K562 (cell line): ENCODE measurements at regions not wholly inside any gene's neighbourhood (a gene's known extent, or its start where the extent isn't known, plus 50 kb on each side); places are given as distances from the start of the nearest gene placed in this dataset.

ENCODE experiments used
- ATAC-seq: fragments of 200-7000 bp; cut with Tn5 transposase; 3 replicates; pipeline ENCODE4 v1.9.1; 2020; ENCODE audit warnings: moderate library complexity
- BruUV-seq: library from RNA; stranded (reverse); fragments of 400-500 nt; replicated peaks from 2 replicates; lab custom pipeline; 2021; lab: Mats Ljungman, UMichigan
- CTCF ChIA-PET: fragments of 300-600 bp; formaldehyde crosslinking; extraction: SDS; loops from one replicate; lab custom pipeline; 2021; ENCODE audit warnings: low intra/inter-chr PET ratio; lab: Yijun Ruan, JAX
- POLR2A ChIA-PET: fragments of 300-600, 350-650 bp; sonication (Branson Sonifier 250); formaldehyde crosslinking; extraction: SDS; loops from one replicate; lab custom pipeline; 2021; ENCODE audit warnings: antibody characterized with exemption, inconsistent platforms; lab: Yijun Ruan, JAX
- DNase-seq, 4 experiments: peaks; one replicate each; pipeline versions ENCODE4 v3.0.0 to v3.0.0-alpha.2; 2011 to 2018; ENCODE audit warnings: low spot score in 3 of 4, mixed read lengths in 3 of 4; ENCODE audit errors: extremely low read depth in 1 of 4
- FAIRE-seq: peaks from 2 replicates; lab custom pipeline; 2011; peaks lifted over from hg19 to GRCh38; lab: Jason Lieb, UNC
- H2AFZ ChIP-seq: 2 replicates; pipeline ENCODE4 v1.6.0; 2011; ENCODE audit warnings: low read depth, low read length, control low read depth, inconsistent platforms
- H3K27ac ChIP-seq: fragments of 200-600 bp; 3 replicates; pipeline ENCODE4 v1.8.0; 2011; ENCODE audit warnings: low read depth, mild to moderate bottlenecking, control low read depth, inconsistent platforms, low read length, moderate library complexity, mixed read lengths; ENCODE audit errors: extremely low read depth
- H3K27me3 ChIP-seq, 2 experiments: fragments of 300-600 bp in 1 of 2; 2 replicates in 1 of 2; 3 replicates in 1 of 2; pipeline versions ENCODE4 v1.6.0 to v1.8.0; 2011; ENCODE audit warnings: inconsistent platforms in 2 of 2, low read length in 2 of 2, mild to moderate bottlenecking in 1 of 2, mixed read lengths in 1 of 2, moderate library complexity in 1 of 2; ENCODE audit not compliant: control insufficient read depth in 2 of 2, insufficient read depth in 2 of 2
- H3K36me3 ChIP-seq: fragments of 300-600 bp; 3 replicates; pipeline ENCODE4 v1.8.0; 2011; ENCODE audit warnings: mild to moderate bottlenecking, low read length, inconsistent platforms; ENCODE audit not compliant: control insufficient read depth, insufficient read depth
- H3K4me1 ChIP-seq, 2 experiments: fragments of 200-600 bp in 1 of 2; replicated peaks in 1 of 2; 2 replicates in 1 of 2; 3 replicates in 1 of 2; pipeline versions ENCODE4 v1.5.1 to v1.8.0; 2011; ENCODE audit warnings: inconsistent platforms in 2 of 2, low read length in 2 of 2, mild to moderate bottlenecking in 1 of 2, mixed read lengths in 1 of 2, moderate library complexity in 1 of 2; ENCODE audit not compliant: control insufficient read depth in 2 of 2, insufficient read depth in 2 of 2
- H3K4me2 ChIP-seq: 2 replicates; pipeline ENCODE4 v1.6.1; 2011; ENCODE audit warnings: low read length, control low read depth, inconsistent platforms, mixed read lengths; ENCODE audit not compliant: insufficient read depth
- H3K4me3 ChIP-seq: fragments of 200-600 bp; sonication (generic), shearing (Covaris generic); 2 replicates; pipeline ENCODE4 v1.5.1; 2016; ENCODE audit warnings: control low read depth, inconsistent platforms
- H3K79me2 ChIP-seq: fragments of 200-600 bp; 3 replicates; pipeline ENCODE4 v1.8.0; 2011; ENCODE audit warnings: low read length, inconsistent platforms; ENCODE audit not compliant: control insufficient read depth, insufficient read depth
- H3K9ac ChIP-seq, 2 experiments: 2 replicates each; pipeline versions ENCODE4 v1.6.0 to v1.6.1; 2011; ENCODE audit warnings: low read depth in 2 of 2, low read length in 2 of 2, control low read depth in 1 of 2, inconsistent platforms in 1 of 2, mild to moderate bottlenecking in 1 of 2, mixed read lengths in 1 of 2; ENCODE audit not compliant: insufficient read depth in 1 of 2
- H3K9me1 ChIP-seq: one replicate; pipeline ENCODE4 v1.6.0; 2011; ENCODE audit warnings: inconsistent platforms, mild to moderate bottlenecking, low read length, moderate library complexity; ENCODE audit not compliant: control insufficient read depth, insufficient read depth
- H3K9me3 ChIP-seq: replicated peaks from 2 replicates; pipeline ENCODE4 v1.5.1; 2011; ENCODE audit warnings: low read depth, low read length, inconsistent platforms; ENCODE audit not compliant: control insufficient read depth, insufficient read depth
- H4K20me1 ChIP-seq: replicated peaks from 2 replicates; pipeline ENCODE4 v1.6.1; 2011; ENCODE audit warnings: low read length, inconsistent platforms, mixed read lengths; ENCODE audit not compliant: control insufficient read depth, insufficient read depth
- ETV5 ChIP-seq: sonication (generic); formaldehyde crosslinking; IDR thresholded peaks from 2 replicates; pipeline ENCODE4 v1.4.0; 2020; ENCODE audit warnings: low read depth, mild to moderate bottlenecking, missing genetic modification reagents
- IRF2 ChIP-seq: sonication (generic); formaldehyde crosslinking; IDR thresholded peaks from 2 replicates; pipeline ENCODE4 v1.8.1; 2022; ENCODE audit warnings: mild to moderate bottlenecking, missing genetic modification reagents
- KDM4B ChIP-seq, 2 experiments: fragments of 450-650 bp in 1 of 2; sonication (generic) in 1 of 2; IDR thresholded peaks; 2 replicates each; pipeline ENCODE4 v1.6.1; 2016 to 2017; ENCODE audit warnings: borderline replicate concordance in 2 of 2, antibody characterized with exemption in 1 of 2, low read depth in 1 of 2, mild to moderate bottlenecking in 1 of 2
- MAFF ChIP-seq: IDR thresholded peaks from 2 replicates; pipeline ENCODE4 v1.6.1; 2012; ENCODE audit warnings: low read length, improper control_type of control experiment
- NFYB ChIP-seq: IDR thresholded peaks from 2 replicates; pipeline ENCODE4 v1.6.1; 2011; ENCODE audit warnings: mild to moderate bottlenecking, moderate library complexity; ENCODE audit not compliant: insufficient read length; ENCODE audit errors: extremely low read depth
- NUFIP1 ChIP-seq: fragments of 450-650 bp; IDR thresholded peaks from 2 replicates; pipeline ENCODE4 v1.6.1; 2018; ENCODE audit not compliant: partially characterized antibody
- ZBTB8A ChIP-seq: fragments of 450-650 bp; IDR thresholded peaks from 2 replicates; pipeline ENCODE4 v1.6.1; 2018; ENCODE audit warnings: mild to moderate bottlenecking, moderate library complexity; ENCODE audit not compliant: partially characterized antibody
- WGBS: fragments of 100-300 bp; shearing (Covaris generic); methylation state at CpG from one replicate; pipeline ENCODE4 v1.1.6; 2016; ENCODE audit warnings: low coverage, mixed read lengths; ENCODE audit not compliant: insufficient coverage; ENCODE audit errors: missing lambda C conversion rate; 5-methylcytosine and 5-hydroxymethylcytosine counted together
- in situ Hi-C: fragments of 300-500 bp; cut with MboI; formaldehyde crosslinking; loops from 4 replicates; pipeline ENCODE4 v1.15.0; 2018; ENCODE audit warnings: inconsistent platforms, mixed read lengths
- intact Hi-C: fragments of 100-400 bp; cut with micrococcal nuclease; formaldehyde crosslinking; loops from 2 replicates; pipeline ENCODE4 v1.14.2; 2022
- TF ChIP-seq, protein P1 (sequence below): fragments of 450-650 bp; formaldehyde crosslinking; conservative IDR thresholded peaks from 2 replicates; pipeline ENCODE4 v1.4.0; 2022; ENCODE audit warnings: mild to moderate bottlenecking, missing genetic modification characterization
- TF ChIP-seq, protein P2 (sequence below), 2 experiments: IDR thresholded peaks; 2 replicates each; pipeline ENCODE4 v1.6.1; 2011; ENCODE audit warnings: borderline replicate concordance in 1 of 2, control low read depth in 1 of 2, low read depth in 1 of 2, low read length in 1 of 2, mild to moderate bottlenecking in 1 of 2, mixed read lengths in 1 of 2, moderate library complexity in 1 of 2; ENCODE audit not compliant: insufficient read depth in 1 of 2, insufficient read length in 1 of 2, poor library complexity in 1 of 2, severe bottlenecking in 1 of 2; ENCODE audit errors: extremely low read depth in 1 of 2
- TF ChIP-seq, protein P3 (sequence below): sonication (generic); formaldehyde crosslinking; IDR thresholded peaks from 2 replicates; pipeline ENCODE4 v1.8.1; 2023; ENCODE audit warnings: missing genetic modification reagents, mild to moderate bottlenecking, borderline replicate concordance

- Histone ChIP-seq H3K4me2 (no peak overlapping the region), H3K9me3 (peaks cover 2% of the 10 kb centered on the region; the same call in 1 of the 2 replicates), H3K27ac (no peak overlapping the region), H3K27me3 (no peaks in the 10 kb centered on the region), H2AFZ (no peak overlapping the region), H3K36me3 (no peaks in the 10 kb centered on the region), H3K79me2 (no peaks in the 10 kb centered on the region), H3K4me1 (no peaks in the 10 kb centered on the region), H4K20me1 (no peaks in the 10 kb centered on the region), H3K9me1 (no peaks in the 10 kb centered on the region), H3K4me3 (no peak overlapping the region), H3K9ac (no peak overlapping the region)
- no peak for ATAC-seq
- POLR2A ChIA-PET: no interaction called here
- WGBS: 0% methylated on average over 4 of the region's 4 CpGs
- intact Hi-C loops: no loop called here
- in situ Hi-C loops: no loop called here
- no peak for DNase-seq
- no TSS peak for BruUV-seq
- CTCF ChIA-PET: no interaction called here
- FAIRE-seq: no peak
- TF ChIP-seq, protein P1, sequence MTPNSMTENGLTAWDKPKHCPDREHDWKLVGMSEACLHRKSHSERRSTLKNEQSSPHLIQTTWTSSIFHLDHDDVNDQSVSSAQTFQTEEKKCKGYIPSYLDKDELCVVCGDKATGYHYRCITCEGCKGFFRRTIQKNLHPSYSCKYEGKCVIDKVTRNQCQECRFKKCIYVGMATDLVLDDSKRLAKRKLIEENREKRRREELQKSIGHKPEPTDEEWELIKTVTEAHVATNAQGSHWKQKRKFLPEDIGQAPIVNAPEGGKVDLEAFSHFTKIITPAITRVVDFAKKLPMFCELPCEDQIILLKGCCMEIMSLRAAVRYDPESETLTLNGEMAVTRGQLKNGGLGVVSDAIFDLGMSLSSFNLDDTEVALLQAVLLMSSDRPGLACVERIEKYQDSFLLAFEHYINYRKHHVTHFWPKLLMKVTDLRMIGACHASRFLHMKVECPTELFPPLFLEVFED (CRISPR knock-in tag): no peak
- no peak for TF ChIP-seq KDM4B (IDR thresholded peaks at IDR 0.05; ENCODE audit: borderline replicate concordance in 2 of 2, low read depth in 1 of 2)
- TF ChIP-seq IRF2 (CRISPR knock-in tag): no peak
- TF ChIP-seq MAFF: no peak
- no peak for TF ChIP-seq ETV5 (CRISPR knock-in tag)
- no peak for TF ChIP-seq NUFIP1
- no peak for TF ChIP-seq ZBTB8A
- TF ChIP-seq, protein P2, sequence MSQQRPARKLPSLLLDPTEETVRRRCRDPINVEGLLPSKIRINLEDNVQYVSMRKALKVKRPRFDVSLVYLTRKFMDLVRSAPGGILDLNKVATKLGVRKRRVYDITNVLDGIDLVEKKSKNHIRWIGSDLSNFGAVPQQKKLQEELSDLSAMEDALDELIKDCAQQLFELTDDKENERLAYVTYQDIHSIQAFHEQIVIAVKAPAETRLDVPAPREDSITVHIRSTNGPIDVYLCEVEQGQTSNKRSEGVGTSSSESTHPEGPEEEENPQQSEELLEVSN (IDR thresholded peaks at IDR 0.05; ENCODE audit: borderline replicate concordance in 1 of 2, extremely low read depth in 1 of 2, insufficient read depth in 1 of 2, insufficient read length in 1 of 2, low read depth in 1 of 2, low read length in 1 of 2, poor library complexity in 1 of 2, severe bottlenecking in 1 of 2): no peak
- TF ChIP-seq NFYB: no peak
- TF ChIP-seq, protein P3, sequence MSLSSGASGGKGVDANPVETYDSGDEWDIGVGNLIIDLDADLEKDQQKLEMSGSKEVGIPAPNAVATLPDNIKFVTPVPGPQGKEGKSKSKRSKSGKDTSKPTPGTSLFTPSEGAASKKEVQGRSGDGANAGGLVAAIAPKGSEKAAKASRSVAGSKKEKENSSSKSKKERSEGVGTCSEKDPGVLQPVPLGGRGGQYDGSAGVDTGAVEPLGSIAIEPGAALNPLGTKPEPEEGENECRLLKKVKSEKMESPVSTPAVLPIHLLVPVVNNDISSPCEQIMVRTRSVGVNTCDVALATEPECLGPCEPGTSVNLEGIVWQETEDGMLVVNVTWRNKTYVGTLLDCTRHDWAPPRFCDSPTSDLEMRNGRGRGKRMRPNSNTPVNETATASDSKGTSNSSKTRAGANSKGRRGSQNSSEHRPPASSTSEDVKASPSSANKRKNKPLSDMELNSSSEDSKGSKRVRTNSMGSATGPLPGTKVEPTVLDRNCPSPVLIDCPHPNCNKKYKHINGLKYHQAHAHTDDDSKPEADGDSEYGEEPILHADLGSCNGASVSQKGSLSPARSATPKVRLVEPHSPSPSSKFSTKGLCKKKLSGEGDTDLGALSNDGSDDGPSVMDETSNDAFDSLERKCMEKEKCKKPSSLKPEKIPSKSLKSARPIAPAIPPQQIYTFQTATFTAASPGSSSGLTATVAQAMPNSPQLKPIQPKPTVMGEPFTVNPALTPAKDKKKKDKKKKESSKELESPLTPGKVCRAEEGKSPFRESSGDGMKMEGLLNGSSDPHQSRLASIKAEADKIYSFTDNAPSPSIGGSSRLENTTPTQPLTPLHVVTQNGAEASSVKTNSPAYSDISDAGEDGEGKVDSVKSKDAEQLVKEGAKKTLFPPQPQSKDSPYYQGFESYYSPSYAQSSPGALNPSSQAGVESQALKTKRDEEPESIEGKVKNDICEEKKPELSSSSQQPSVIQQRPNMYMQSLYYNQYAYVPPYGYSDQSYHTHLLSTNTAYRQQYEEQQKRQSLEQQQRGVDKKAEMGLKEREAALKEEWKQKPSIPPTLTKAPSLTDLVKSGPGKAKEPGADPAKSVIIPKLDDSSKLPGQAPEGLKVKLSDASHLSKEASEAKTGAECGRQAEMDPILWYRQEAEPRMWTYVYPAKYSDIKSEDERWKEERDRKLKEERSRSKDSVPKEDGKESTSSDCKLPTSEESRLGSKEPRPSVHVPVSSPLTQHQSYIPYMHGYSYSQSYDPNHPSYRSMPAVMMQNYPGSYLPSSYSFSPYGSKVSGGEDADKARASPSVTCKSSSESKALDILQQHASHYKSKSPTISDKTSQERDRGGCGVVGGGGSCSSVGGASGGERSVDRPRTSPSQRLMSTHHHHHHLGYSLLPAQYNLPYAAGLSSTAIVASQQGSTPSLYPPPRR (CRISPR knock-in tag): no peak
Observed at GRCh38 chr17:70896843-70897242, 727.5 kb downstream of the KCNJ2 start.
